ENCODE measurements at regions not wholly inside any gene's neighbourhood (a gene's known extent, or its start where the extent isn't known, plus 50 kb on each side); places are given as distances from the start of the nearest gene placed in this dataset.

GRCh38 chr12:127381681-127382080, 885.3 kb upstream of the TMEM132C start:
- DNase-seq (ENCODE audit: low read depth in 4 of 6, low spot score in 6 of 6), result no peak
- no peak overlapping the region for H3K4me3 ChIP-seq (ENCODE audit: low read depth, low read length)
- H3K27ac ChIP-seq (ENCODE audit: low read depth, low read length), result no peak overlapping the region
- no peaks in the 10 kb centered on the region for H3K27me3 ChIP-seq (ENCODE audit: control insufficient read depth, insufficient read depth, low read length)
- WGBS (ENCODE audit: insufficient coverage), result 78% methylated on average over 3 of the region's 6 CpGs
- no peaks in the 10 kb centered on the region for H3K9me3 ChIP-seq (ENCODE audit: control insufficient read depth, insufficient read depth, low read length)
- H3K36me3 ChIP-seq (ENCODE audit: control insufficient read depth, insufficient read depth, low read length), result no peaks in the 10 kb centered on the region
- H3K4me1 ChIP-seq (ENCODE audit: control insufficient read depth, insufficient read depth, low read length), result peaks cover 6% of the 10 kb centered on the region

GRCh38 chr12:127383281-127383680, 883.7 kb upstream of the TMEM132C start:
- Histone ChIP-seq H3K4me1 (ENCODE audit: control insufficient read depth, insufficient read depth, low read length) (peaks cover 6% of the 10 kb centered on the region), H3K27ac (ENCODE audit: low read depth, low read length) (no peak overlapping the region), H3K9me3 (ENCODE audit: control insufficient read depth, insufficient read depth, low read length) (no peaks in the 10 kb centered on the region), H3K4me3 (ENCODE audit: low read depth, low read length) (no peak overlapping the region), H3K27me3 (ENCODE audit: control insufficient read depth, insufficient read depth, low read length) (no peaks in the 10 kb centered on the region), H3K36me3 (ENCODE audit: control insufficient read depth, insufficient read depth, low read length) (no peaks in the 10 kb centered on the region)
- no peak for DNase-seq (ENCODE audit: low read depth in 4 of 6, low spot score in 6 of 6)
- WGBS (ENCODE audit: insufficient coverage), result 66% methylated on average over 6 of the region's 8 CpGs

- DNase-seq (ENCODE audit: low read depth in 4 of 6, low spot score in 6 of 6), result no peak
- Histone ChIP-seq H3K9me3 (ENCODE audit: control insufficient read depth, insufficient read depth, low read length) (no peaks in the 10 kb centered on the region), H3K36me3 (ENCODE audit: control insufficient read depth, insufficient read depth, low read length) (no peaks in the 10 kb centered on the region), H3K27me3 (ENCODE audit: control insufficient read depth, insufficient read depth, low read length) (no peaks in the 10 kb centered on the region), H3K4me3 (ENCODE audit: low read depth, low read length) (no peak overlapping the region), H3K27ac (ENCODE audit: low read depth, low read length) (no peak overlapping the region), H3K4me1 (ENCODE audit: control insufficient read depth, insufficient read depth, low read length) (no peaks in the 10 kb centered on the region)
- 78% methylated on average over 5 of the region's 5 CpGs for WGBS (ENCODE audit: insufficient coverage)
These were observed 880.2 kb upstream of the TMEM132C start for GRCh38 chr12:127386723-127387122.

GRCh38 chr12:127388985-127389384, 878.0 kb upstream of the TMEM132C start:
- H3K27me3 ChIP-seq (ENCODE audit: control insufficient read depth, insufficient read depth, low read length), result no peaks in the 10 kb centered on the region

GRCh38 chr12:127389923-127390322, 877.0 kb upstream of the TMEM132C start:
- no CpG with 5 or more reads among the region's 2 CpGs for WGBS (ENCODE audit: insufficient coverage)
- H3K4me3 ChIP-seq (ENCODE audit: low read depth, low read length), result no peak overlapping the region
- H3K27me3 ChIP-seq (ENCODE audit: control insufficient read depth, insufficient read depth, low read length), result no peaks in the 10 kb centered on the region
- no peaks in the 10 kb centered on the region for H3K4me1 ChIP-seq (ENCODE audit: control insufficient read depth, insufficient read depth, low read length)
- H3K36me3 ChIP-seq (ENCODE audit: control insufficient read depth, insufficient read depth, low read length), result no peaks in the 10 kb centered on the region
- H3K9me3 ChIP-seq (ENCODE audit: control insufficient read depth, insufficient read depth, low read length), result no peaks in the 10 kb centered on the region
- peak in 1 of 6 donors; percentile 57 for DNase-seq (ENCODE audit: low read depth in 4 of 6, low spot score in 6 of 6)
- no peak overlapping the region for H3K27ac ChIP-seq (ENCODE audit: low read depth, low read length)

More at GRCh38 chr12:127388985-127389384, 878.0 kb upstream of the TMEM132C start:
- 88% methylated on average over 6 of the region's 7 CpGs for WGBS (ENCODE audit: insufficient coverage)
- no peak overlapping the region for H3K4me3 ChIP-seq (ENCODE audit: low read depth, low read length)
- H3K27ac ChIP-seq (ENCODE audit: low read depth, low read length), result no peak overlapping the region
- H3K9me3 ChIP-seq (ENCODE audit: control insufficient read depth, insufficient read depth, low read length), result no peaks in the 10 kb centered on the region
- H3K4me1 ChIP-seq (ENCODE audit: control insufficient read depth, insufficient read depth, low read length), result no peaks in the 10 kb centered on the region
- no peaks in the 10 kb centered on the region for H3K36me3 ChIP-seq (ENCODE audit: control insufficient read depth, insufficient read depth, low read length)
- DNase-seq (ENCODE audit: low read depth in 4 of 6, low spot score in 6 of 6), result no peak

GRCh38 chr12:127393465-127393864, 873.5 kb upstream of the TMEM132C start:
- no peak overlapping the region for H3K27ac ChIP-seq (ENCODE audit: low read depth, low read length)
- no peak overlapping the region for H3K4me3 ChIP-seq (ENCODE audit: low read depth, low read length)
- no peaks in the 10 kb centered on the region for H3K9me3 ChIP-seq (ENCODE audit: control insufficient read depth, insufficient read depth, low read length)
- WGBS (ENCODE audit: insufficient coverage), result no CpG with 5 or more reads among the region's 4 CpGs
- DNase-seq (ENCODE audit: low read depth in 4 of 6, low spot score in 6 of 6), result peak in 2 of 6 donors; percentile 18 to 84
- H3K36me3 ChIP-seq (ENCODE audit: control insufficient read depth, insufficient read depth, low read length), result no peaks in the 10 kb centered on the region
- H3K27me3 ChIP-seq (ENCODE audit: control insufficient read depth, insufficient read depth, low read length), result no peaks in the 10 kb centered on the region
- no peaks in the 10 kb centered on the region for H3K4me1 ChIP-seq (ENCODE audit: control insufficient read depth, insufficient read depth, low read length)

- Histone ChIP-seq H3K4me3 (ENCODE audit: low read depth, low read length) (no peak overlapping the region), H3K36me3 (ENCODE audit: control insufficient read depth, insufficient read depth, low read length) (no peaks in the 10 kb centered on the region), H3K4me1 (ENCODE audit: control insufficient read depth, insufficient read depth, low read length) (no peaks in the 10 kb centered on the region), H3K9me3 (ENCODE audit: control insufficient read depth, insufficient read depth, low read length) (no peaks in the 10 kb centered on the region), H3K27ac (ENCODE audit: low read depth, low read length) (no peak overlapping the region), H3K27me3 (ENCODE audit: control insufficient read depth, insufficient read depth, low read length) (no peaks in the 10 kb centered on the region)
- WGBS (ENCODE audit: insufficient coverage), result no CpG with 5 or more reads among the region's 2 CpGs
- DNase-seq (ENCODE audit: low read depth in 4 of 6, low spot score in 6 of 6), result peak in 1 of 6 donors; percentile 19
These were observed 873.1 kb upstream of the TMEM132C start for GRCh38 chr12:127393896-127394295.

- Histone ChIP-seq H3K27ac (ENCODE audit: low read depth, low read length) (no peak overlapping the region), H3K36me3 (ENCODE audit: control insufficient read depth, insufficient read depth, low read length) (no peaks in the 10 kb centered on the region), H3K9me3 (ENCODE audit: control insufficient read depth, insufficient read depth, low read length) (no peaks in the 10 kb centered on the region), H3K4me3 (ENCODE audit: low read depth, low read length) (no peak overlapping the region), H3K27me3 (ENCODE audit: control insufficient read depth, insufficient read depth, low read length) (no peaks in the 10 kb centered on the region), H3K4me1 (ENCODE audit: control insufficient read depth, insufficient read depth, low read length) (peaks cover 3% of the 10 kb centered on the region)
- peak in 1 of 6 donors; percentile 53 for DNase-seq (ENCODE audit: low read depth in 4 of 6, low spot score in 6 of 6)
- WGBS (ENCODE audit: insufficient coverage), result 38% methylated on average over 1 of the region's 5 CpGs
These were observed 870.2 kb upstream of the TMEM132C start for GRCh38 chr12:127396734-127397133.

GRCh38 chr12:127398016-127398710, 868.8 kb upstream of the TMEM132C start:
- 8% methylated on average over 2 of the region's 10 CpGs for WGBS (ENCODE audit: insufficient coverage)
- Histone ChIP-seq H3K4me3 (ENCODE audit: low read depth, low read length) (no peak overlapping the region), H3K36me3 (ENCODE audit: control insufficient read depth, insufficient read depth, low read length) (no peaks in the 10 kb centered on the region), H3K9me3 (ENCODE audit: control insufficient read depth, insufficient read depth, low read length) (no peaks in the 10 kb centered on the region), H3K4me1 (ENCODE audit: control insufficient read depth, insufficient read depth, low read length) (peaks cover 3% of the 10 kb centered on the region), H3K27ac (ENCODE audit: low read depth, low read length) (no peak overlapping the region), H3K27me3 (ENCODE audit: control insufficient read depth, insufficient read depth, low read length) (no peaks in the 10 kb centered on the region)
- DNase-seq (ENCODE audit: low read depth in 4 of 6, low spot score in 6 of 6), result peak in 1 of 6 donors; percentile 36

GRCh38 chr12:127399451-127399850, 867.5 kb upstream of the TMEM132C start:
- WGBS (ENCODE audit: insufficient coverage), result 100% methylated on average over 1 of the region's 3 CpGs
- H3K4me3 ChIP-seq (ENCODE audit: low read depth, low read length), result no peak overlapping the region
- H3K4me1 ChIP-seq (ENCODE audit: control insufficient read depth, insufficient read depth, low read length), result peaks cover 3% of the 10 kb centered on the region

More at GRCh38 chr12:127399451-127399850, 867.5 kb upstream of the TMEM132C start:
- Histone ChIP-seq H3K27ac (ENCODE audit: low read depth, low read length) (no peak overlapping the region), H3K27me3 (ENCODE audit: control insufficient read depth, insufficient read depth, low read length) (no peaks in the 10 kb centered on the region), H3K36me3 (ENCODE audit: control insufficient read depth, insufficient read depth, low read length) (no peaks in the 10 kb centered on the region), H3K9me3 (ENCODE audit: control insufficient read depth, insufficient read depth, low read length) (no peaks in the 10 kb centered on the region)
- peak in 2 of 6 donors; percentile 29 to 46 for DNase-seq (ENCODE audit: low read depth in 4 of 6, low spot score in 6 of 6)

Measured in spinal cord (tissue), 9 donors.